GM23338 (cell line): ENCODE measurements at regions not wholly inside any gene's neighbourhood (a gene's known extent, or its start where the extent isn't known, plus 50 kb on each side); places are given as distances from the start of the nearest gene placed in this dataset.

Experiments
- ATAC-seq: fragments of 200-7000 bp; cut with Tn5 transposase; 3 replicates; pipeline ENCODE4 v1.9.1; 2020
- DNase-seq: peaks from one replicate; pipeline ENCODE4 v3.0.0-alpha.2; 2015; ENCODE audit warnings: low spot score
- H2AFZ ChIP-seq: fragments of 200-600 bp; sonication (generic); 2 replicates; pipeline ENCODE4 v1.8.0; 2016; ENCODE audit warnings: antibody characterized with exemption, mild to moderate bottlenecking, moderate library complexity
- H3F3A ChIP-seq: fragments of 200-600 bp; sonication (generic); replicated peaks from 2 replicates; pipeline ENCODE4 v1.8.0; 2017; ENCODE audit warnings: antibody characterized with exemption, mixed run types, low read depth
- H3K27ac ChIP-seq: fragments of 200-600 bp; sonication (generic); 2 replicates; pipeline ENCODE4 v1.6.1; 2016; ENCODE audit warnings: low read depth
- H3K27me3 ChIP-seq: fragments of 200-600 bp; sonication (generic); 2 replicates; pipeline ENCODE4 v1.8.0; 2016; ENCODE audit warnings: mild to moderate bottlenecking, mixed run types, moderate library complexity; ENCODE audit not compliant: insufficient read depth
- H3K36me3 ChIP-seq: fragments of 200-600 bp; sonication (generic); 2 replicates; pipeline ENCODE4 v1.8.0; 2016; ENCODE audit warnings: mild to moderate bottlenecking; ENCODE audit not compliant: insufficient read depth
- H3K4me1 ChIP-seq: fragments of 200-600 bp; sonication (generic); 2 replicates; pipeline ENCODE4 v1.8.0; 2016; ENCODE audit warnings: mild to moderate bottlenecking, moderate library complexity; ENCODE audit not compliant: insufficient read depth
- H3K4me2 ChIP-seq: fragments of 200-600 bp; sonication (generic); 2 replicates; pipeline ENCODE4 v1.7.1; 2017; ENCODE audit warnings: mixed run types
- H3K4me3 ChIP-seq: fragments of 200-600 bp; sonication (generic); 2 replicates; pipeline ENCODE4 v1.6.1; 2016; ENCODE audit warnings: mixed run types
- H3K79me2 ChIP-seq: fragments of 200-600 bp; sonication (generic); replicated peaks from 2 replicates; pipeline ENCODE4 v1.8.0; 2017; ENCODE audit warnings: mild to moderate bottlenecking; ENCODE audit not compliant: insufficient read depth
- H3K9me2 ChIP-seq: fragments of 200-600 bp; sonication (generic); 2 replicates; pipeline ENCODE4 v1.8.0; 2017; ENCODE audit not compliant: insufficient read depth
- H4K20me1 ChIP-seq: fragments of 200-600 bp; sonication (generic); replicated peaks from 2 replicates; pipeline ENCODE4 v1.8.0; 2017; ENCODE audit warnings: mild to moderate bottlenecking; ENCODE audit not compliant: insufficient read depth
- H3K27ac Mint-ChIP-seq: 2 replicates; pipeline ENCODE4 v1.8.0; 2020; ENCODE audit warnings: inconsistent platforms, mild to moderate bottlenecking, moderate library complexity, mixed read lengths
- H3K27me3 Mint-ChIP-seq: 3 replicates; pipeline ENCODE4 v1.8.0; 2022; ENCODE audit warnings: low read depth, mild to moderate bottlenecking, moderate library complexity, mixed read lengths, inconsistent platforms; ENCODE audit not compliant: insufficient read depth, poor library complexity
- H3K36me3 Mint-ChIP-seq: 3 replicates; pipeline ENCODE4 v1.8.0; 2021; ENCODE audit warnings: low read depth, mild to moderate bottlenecking, inconsistent platforms, moderate library complexity, mixed read lengths
- H3K4me1 Mint-ChIP-seq: 3 replicates; pipeline ENCODE4 v1.8.0; 2020; ENCODE audit warnings: mild to moderate bottlenecking, inconsistent platforms, mixed read lengths
- H3K4me3 Mint-ChIP-seq: 3 replicates; pipeline ENCODE4 v1.8.0; 2021; ENCODE audit warnings: moderate library complexity, mild to moderate bottlenecking, inconsistent platforms, mixed read lengths
- H3K9me3 Mint-ChIP-seq: 3 replicates; pipeline ENCODE4 v1.8.0; 2020; ENCODE audit warnings: moderate library complexity, mild to moderate bottlenecking, inconsistent platforms, mixed read lengths
- CREB1 ChIP-seq: fragments of 250-450 bp; sonication (Bioruptor Pico); IDR thresholded peaks from 2 replicates; pipeline ENCODE4 v1.5.0; 2020; ENCODE audit warnings: low read depth, mild to moderate bottlenecking, moderate library complexity
- EZH2phosphoT487 ChIP-seq: fragments of 200-600 bp; sonication (generic); IDR thresholded peaks from one replicate; pipeline ENCODE4 v1.8.1; 2018; ENCODE audit warnings: antibody characterized with exemption; ENCODE audit not compliant: unreplicated experiment
- JUNB ChIP-seq: IDR thresholded peaks from one replicate; pipeline ENCODE4 v1.6.1; 2016; ENCODE audit warnings: antibody characterized with exemption; ENCODE audit not compliant: unreplicated experiment
- NANOG ChIP-seq: IDR thresholded peaks from 2 replicates; pipeline ENCODE4 v1.6.1; 2016; ENCODE audit warnings: antibody characterized with exemption, borderline replicate concordance
- POLR2AphosphoS5 ChIP-seq: IDR thresholded peaks from 2 replicates; pipeline ENCODE4 v1.6.1; 2016; ENCODE audit warnings: antibody characterized with exemption, low read depth
- REST ChIP-seq: IDR thresholded peaks from one replicate; pipeline ENCODE4 v1.6.1; 2018; ENCODE audit warnings: antibody characterized with exemption; ENCODE audit not compliant: unreplicated experiment
- STAT1 ChIP-seq: IDR thresholded peaks from one replicate; pipeline ENCODE4 v1.6.1; 2016; ENCODE audit warnings: antibody characterized with exemption; ENCODE audit not compliant: unreplicated experiment
- ZNF114 ChIP-seq: fragments of 250-450 bp; sonication (Bioruptor Pico); IDR thresholded peaks from 2 replicates; pipeline ENCODE4 v1.5.0; 2020; ENCODE audit warnings: mild to moderate bottlenecking, moderate library complexity
- ZNF331 ChIP-seq: fragments of 250-450 bp; sonication (Bioruptor Pico); IDR thresholded peaks from 2 replicates; pipeline ENCODE4 v1.5.0; 2020; ENCODE audit warnings: low read depth, mild to moderate bottlenecking, moderate library complexity
- ZNF462 ChIP-seq: fragments of 250-450 bp; sonication (Bioruptor Pico); IDR thresholded peaks from 2 replicates; pipeline ENCODE4 v1.5.0; 2020; ENCODE audit warnings: mild to moderate bottlenecking, moderate library complexity

GRCh38 chr12:7582796-7583195 lies 79.2 kb upstream of the CD163 start:
- ATAC-seq (no peak), DNase-seq (no peak)
- Histone ChIP-seq H3K27me3 (no peaks in the 10 kb centered on the region), H4K20me1 (no peaks in the 10 kb centered on the region), H3K36me3 (no peaks in the 10 kb centered on the region; the same call in 1 of the 2 replicates), H3K4me1 (no peaks in the 10 kb centered on the region), H3K27ac (no peak overlapping the region), H3K9me2 (peaks cover 3% of the 10 kb centered on the region; the same call in 1 of the 2 replicates), H3K4me2 (no peak overlapping the region), H3K4me3 (no peak overlapping the region), H2AFZ (no peak overlapping the region), H3F3A (no peaks in the 10 kb centered on the region), H3K79me2 (no peaks in the 10 kb centered on the region)
- no peaks in the 10 kb centered on the region; the same call in 2 of the 3 replicates for H3K36me3 Mint-ChIP-seq
- H3K27me3 Mint-ChIP-seq: no peaks in the 10 kb centered on the region
- TF ChIP-seq EZH2phosphoT487: no peak
- TF ChIP-seq POLR2AphosphoS5: no peak
- no peak for TF ChIP-seq CREB1 (CRISPR knock-in tag)
- TF ChIP-seq ZNF462 (CRISPR knock-in tag): no peak
- no peak for TF ChIP-seq REST
- TF ChIP-seq ZNF114 (CRISPR knock-in tag): no peak
- TF ChIP-seq NANOG: no peak
- TF ChIP-seq ZNF331 (CRISPR knock-in tag): no peak
- TF ChIP-seq STAT1: no peak
- no peak for TF ChIP-seq JUNB
- no peak overlapping the region for H3K4me3 Mint-ChIP-seq
- H3K9me3 Mint-ChIP-seq: peaks cover 9% of the 10 kb centered on the region; the same call in 2 of the 3 replicates
- no peaks in the 10 kb centered on the region for H3K4me1 Mint-ChIP-seq
- H3K27ac Mint-ChIP-seq: no peak overlapping the region
